A673 (cell line): ENCODE measurements at regions not wholly inside any gene's neighbourhood (a gene's known extent, or its start where the extent isn't known, plus 50 kb on each side); places are given as distances from the start of the nearest gene placed in this dataset.
A peak's percentile ranks its signal among the peaks of the same experiment; 100 is the strongest.
"Not testable (repeated sequence)": the region's sequence is repeated elsewhere in the genome, so short reads cannot be mapped to it uniquely, and the experiment has no call there.

ENCODE experiments used
- BruUV-seq: library from RNA; stranded (reverse); fragments of 400-500 nt; replicated peaks from 2 replicates; lab custom pipeline; 2021; lab: Mats Ljungman, UMichigan
- CTCF ChIA-PET: fragments of 300-600 bp; sonication (Branson Sonifier 250); formaldehyde crosslinking; loops from one replicate; lab custom pipeline; 2022; ENCODE audit warnings: antibody characterized with exemption; lab: Charles Lee
- POLR2A ChIA-PET: fragments of 300-600 bp; sonication (Branson Sonifier 250); formaldehyde crosslinking; loops from one replicate; lab custom pipeline; 2022; ENCODE audit warnings: antibody characterized with exemption; ENCODE audit not compliant: low non-redundant PET; lab: Charles Lee
- DNase-seq: peaks from one replicate; pipeline ENCODE4 v3.0.0-alpha.2; 2015; ENCODE audit warnings: low spot score
- H3K27ac ChIP-seq: fragments of 200-600 bp; sonication (generic); 2 replicates; pipeline ENCODE4 v1.5.1; 2016; ENCODE audit warnings: mixed run types, low read depth, mild to moderate bottlenecking, mixed read lengths, antibody characterized with exemption, low read length; ENCODE audit not compliant: poor library complexity, severe bottlenecking
- H3K27me3 ChIP-seq: fragments of 200-600 bp; sonication (generic); replicated peaks from 2 replicates; pipeline ENCODE4 v1.6.1; 2017; ENCODE audit warnings: mixed run types, low read depth, mild to moderate bottlenecking, mixed read lengths, antibody characterized with exemption, low read length; ENCODE audit not compliant: insufficient read depth, poor library complexity
- H3K36me3 ChIP-seq: fragments of 200-600 bp; sonication (generic); 2 replicates; pipeline ENCODE4 v1.6.1; 2016; ENCODE audit warnings: mixed run types, mild to moderate bottlenecking, mixed read lengths, antibody characterized with exemption, low read length; ENCODE audit not compliant: insufficient read depth, poor library complexity, severe bottlenecking
- H3K4me1 ChIP-seq: fragments of 200-600 bp; sonication (generic); 2 replicates; pipeline ENCODE4 v1.6.1; 2017; ENCODE audit warnings: mixed run types, mild to moderate bottlenecking, mixed read lengths, antibody characterized with exemption, low read length; ENCODE audit not compliant: insufficient read depth, poor library complexity, severe bottlenecking
- H3K4me3 ChIP-seq: fragments of 200-600 bp; sonication (generic); 2 replicates; pipeline ENCODE4 v1.5.1; 2016; ENCODE audit warnings: low read depth, mixed run types, mild to moderate bottlenecking, mixed read lengths, low read length; ENCODE audit not compliant: poor library complexity, severe bottlenecking
- H3K9me3 ChIP-seq: fragments of 200-600 bp; sonication (generic); 2 replicates; pipeline ENCODE4 v1.6.1; 2016; ENCODE audit warnings: mixed run types, low read depth, mild to moderate bottlenecking, mixed read lengths, antibody characterized with exemption, low read length; ENCODE audit not compliant: poor library complexity, severe bottlenecking
- CTCF ChIP-seq: fragments of 300-800, 200-600 bp; sonication (generic); conservative IDR thresholded peaks from 2 replicates; pipeline ENCODE4 v1.5.1; 2017; ENCODE audit warnings: low read depth, mild to moderate bottlenecking, antibody characterized with exemption, low read length, moderate library complexity, mixed read lengths
- EZH2 ChIP-seq: fragments of 200-600 bp; sonication (generic); IDR thresholded peaks from 2 replicates; pipeline ENCODE4 v1.6.1; 2017; ENCODE audit warnings: borderline replicate concordance, low read depth, mild to moderate bottlenecking, mixed read lengths, antibody characterized with exemption, low read length; ENCODE audit not compliant: poor library complexity, severe bottlenecking
- intact Hi-C: fragments of 100-400 bp; cut with micrococcal nuclease; formaldehyde crosslinking; loops from one replicate; pipeline ENCODE4 v1.10.0; 2022; ENCODE audit not compliant: unreplicated experiment

GRCh38 chr6:43999628-44000027 is 127.6 kb downstream of the MRPL14 start:
- Histone ChIP-seq H3K27ac (peak overlapping the region; percentile 92), H3K27me3 (no peaks in the 10 kb centered on the region), H3K36me3 (no peaks in the 10 kb centered on the region), H3K9me3 (no peaks in the 10 kb centered on the region), H3K4me3 (no peak overlapping the region), H3K4me1 (peaks cover 52% of the 10 kb centered on the region)
- ChIA-PET CTCF (interaction anchor here (0.8 kb wide), 1 partner anchor 227 kb away, joined by 3 read pairs; no protein-coding TSS in a partner anchor), POLR2A (no interaction called here)
- TF ChIP-seq CTCF (no peak), EZH2 (no peak)
- intact Hi-C loops = loop anchor here (5.0 kb wide), 1 partner anchor 127 kb away; no protein-coding TSS in a partner anchor
- BruUV-seq = no TSS peak
- no peak for DNase-seq

- intact Hi-C loops, H3K4me3 ChIP-seq, POLR2A ChIA-PET, H3K36me3 ChIP-seq, H3K27me3 ChIP-seq, CTCF ChIA-PET, H3K9me3 ChIP-seq, DNase-seq: not testable (repeated sequence)
- H3K4me1 ChIP-seq = peaks cover 43% of the 10 kb centered on the region
- peak overlapping the region; percentile 43 for H3K27ac ChIP-seq
- TSS peak; percentile 82 for BruUV-seq
Observed at GRCh38 chr6:43998592-43999243, 128.5 kb downstream of the MRPL14 start.

GRCh38 chr6:43997990-43998585 is 129.2 kb downstream of the MRPL14 start:
- CTCF ChIA-PET, H3K9me3 ChIP-seq, POLR2A ChIA-PET, H3K36me3 ChIP-seq, intact Hi-C loops, DNase-seq, H3K4me3 ChIP-seq, H3K27ac ChIP-seq, BruUV-seq, H3K27me3 ChIP-seq: not testable (repeated sequence)
- H3K4me1 ChIP-seq = peaks cover 37% of the 10 kb centered on the region

- ChIA-PET POLR2A (no interaction called here), CTCF (no interaction called here)
- Histone ChIP-seq H3K27ac (peak overlapping the region; percentile 15), H3K4me1 (peaks cover 29% of the 10 kb centered on the region), H3K36me3 (no peaks in the 10 kb centered on the region), H3K4me3 (no peak overlapping the region), H3K9me3 (no peaks in the 10 kb centered on the region), H3K27me3 (no peaks in the 10 kb centered on the region)
- no peak for DNase-seq
- TF ChIP-seq EZH2 = no peak
- no peak for TF ChIP-seq CTCF
- BruUV-seq = no TSS peak
- intact Hi-C loops = no loop called here
Observed at GRCh38 chr6:43997345-43997677, 129.9 kb downstream of the MRPL14 start.
